GM12874 (cell line): ENCODE measurements at regions not wholly inside any gene's neighbourhood (a gene's known extent, or its start where the extent isn't known, plus 50 kb on each side); places are given as distances from the start of the nearest gene placed in this dataset.

Experiments
- CTCF ChIP-seq: IDR thresholded peaks from 2 replicates; pipeline ENCODE4 v1.5.1; 2011; ENCODE audit warnings: low read depth, mild to moderate bottlenecking, control low read depth, low read length, moderate library complexity; ENCODE audit not compliant: insufficient read depth

- no peak for TF ChIP-seq CTCF
Measured at GRCh38 chr7:18225067-18225466, 197.4 kb upstream of the PRPS1L1 start.

DNA sequence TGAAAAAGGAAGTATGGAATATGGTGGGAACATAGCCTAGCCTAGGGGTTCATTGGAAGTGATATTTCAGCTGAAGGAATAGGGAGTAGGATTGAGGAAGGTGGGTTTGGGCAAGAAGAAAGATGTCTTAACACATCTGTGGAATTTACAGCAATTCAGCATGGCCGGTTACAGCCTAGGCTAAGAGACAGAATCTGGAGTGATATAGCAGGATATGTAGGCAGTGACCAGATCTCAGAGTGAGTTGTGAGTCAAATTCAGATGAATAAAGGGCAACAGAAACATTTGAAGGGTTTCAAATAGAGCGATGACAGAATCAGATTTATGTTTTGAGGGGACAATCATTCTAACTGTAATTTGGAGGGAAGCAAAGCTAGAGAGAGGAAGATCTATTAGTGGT, 199.0 kb upstream of the PRPS1L1 start:
- TF ChIP-seq CTCF: no peak

DNA sequence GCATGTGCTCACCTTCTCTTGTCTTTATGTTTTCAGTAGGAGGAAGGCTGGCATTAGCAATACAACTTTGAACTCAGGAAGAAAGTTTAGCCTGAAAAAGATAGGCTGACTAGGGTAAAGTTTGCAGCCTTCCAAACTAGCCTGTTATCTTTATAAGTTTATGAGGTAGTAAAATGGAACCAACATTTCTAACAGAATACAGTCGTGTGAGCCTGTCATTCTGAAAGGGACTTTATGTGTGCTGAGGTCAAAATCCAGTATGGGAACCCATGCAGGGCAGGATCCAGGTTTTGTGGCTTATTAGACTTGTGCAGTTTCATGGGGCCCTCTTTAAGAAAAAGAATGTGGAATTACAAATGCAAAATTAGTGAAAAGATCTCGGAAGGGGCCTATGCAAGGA, 201.0 kb upstream of the PRPS1L1 start:
- TF ChIP-seq CTCF: no peak

GRCh38 chr7:18230271-18230670, 202.6 kb upstream of the PRPS1L1 start:
- TF ChIP-seq CTCF: no peak

GRCh38 chr7:18231854-18232253, 204.2 kb upstream of the PRPS1L1 start:
- TF ChIP-seq CTCF: no peak

DNA sequence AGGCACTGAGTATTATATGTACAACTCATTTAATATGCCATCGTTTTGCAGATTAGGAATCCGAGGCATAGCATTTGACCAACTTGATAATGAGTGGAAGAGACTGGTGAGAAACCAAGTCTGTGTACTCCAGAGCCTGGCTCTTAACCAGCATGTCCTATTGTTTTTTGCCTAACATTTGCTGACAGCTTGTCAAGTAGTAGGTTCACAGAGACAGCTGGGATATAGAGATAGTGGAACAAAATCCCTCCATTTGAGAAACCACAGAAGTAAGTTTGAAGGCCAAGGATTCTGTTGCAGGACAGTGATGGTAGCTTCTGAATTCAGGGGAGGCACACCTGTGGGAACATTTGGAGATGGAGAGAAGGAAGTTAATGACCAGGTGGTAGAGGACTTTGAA, 206.9 kb upstream of the PRPS1L1 start:
- no peak for TF ChIP-seq CTCF

DNA sequence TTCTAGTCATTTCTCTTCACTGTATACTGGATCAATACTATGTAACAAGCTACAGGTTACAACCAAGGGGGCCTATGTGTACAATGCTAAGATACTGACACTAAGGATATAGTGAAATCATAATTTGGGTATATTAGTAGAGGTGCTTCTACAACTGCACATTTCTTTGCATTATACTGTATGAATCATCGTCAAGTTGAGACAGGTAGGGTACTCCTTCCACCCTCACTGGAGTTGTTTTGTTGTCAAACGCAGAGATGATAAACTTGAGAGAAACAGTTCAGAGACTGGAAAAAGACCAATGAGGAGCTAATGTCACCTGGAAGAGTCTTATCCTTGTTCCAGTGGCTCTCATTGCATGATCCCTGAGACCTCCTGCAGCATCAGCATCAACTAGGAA, 208.2 kb upstream of the PRPS1L1 start:
- TF ChIP-seq CTCF: no peak

DNA sequence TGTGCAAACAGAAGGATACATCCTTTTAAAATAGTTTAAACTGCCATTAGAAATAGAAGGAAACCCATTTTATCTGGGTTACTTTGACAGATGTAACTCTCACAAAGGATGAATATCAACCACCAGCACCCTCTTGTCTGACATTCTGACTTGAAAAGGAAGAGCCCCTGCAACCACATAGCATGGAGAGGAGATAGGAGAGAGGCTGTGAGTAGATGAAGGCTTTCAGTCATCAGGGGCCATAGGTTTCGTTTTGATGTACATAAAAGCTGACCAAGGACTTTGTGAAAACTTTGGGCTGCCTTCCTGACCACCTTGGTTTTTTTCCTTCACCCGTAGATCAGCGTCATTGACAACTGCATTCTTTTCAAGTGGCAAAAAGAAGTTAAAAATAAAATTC, 211.6 kb upstream of the PRPS1L1 start:
- no peak for TF ChIP-seq CTCF
